H9 (cell line): ENCODE measurements at regions not wholly inside any gene's neighbourhood (a gene's known extent, or its start where the extent isn't known, plus 50 kb on each side); places are given as distances from the start of the nearest gene placed in this dataset.
"Not testable (repeated sequence)": the region's sequence is repeated elsewhere in the genome, so short reads cannot be mapped to it uniquely, and the experiment has no call there.

Source experiments
- DNase-seq: peaks from one replicate; pipeline ENCODE4 v3.0.0-alpha.2; 2017
- H2AFZ ChIP-seq: one replicate; pipeline ENCODE4 v1.6.1; 2013; ENCODE audit warnings: mild to moderate bottlenecking, low read length, control low read depth, moderate library complexity
- H2AK5ac ChIP-seq: 2 replicates; pipeline ENCODE4 v1.6.1; 2013; ENCODE audit warnings: low read length, control low read depth, mixed read lengths; ENCODE audit not compliant: insufficient read length
- H2BK120ac ChIP-seq: one replicate; pipeline ENCODE4 v1.6.1; 2013; ENCODE audit warnings: low read depth, mild to moderate bottlenecking, low read length, control low read depth, inconsistent platforms; ENCODE audit not compliant: poor library complexity, severe bottlenecking
- H2BK12ac ChIP-seq: 2 replicates; pipeline ENCODE4 v1.6.1; 2013; ENCODE audit warnings: low read length, control low read depth, mixed read lengths, low read depth; ENCODE audit not compliant: insufficient read length
- H2BK15ac ChIP-seq: 2 replicates; pipeline ENCODE4 v1.6.1; 2013; ENCODE audit warnings: low read depth, low read length, control low read depth
- H2BK20ac ChIP-seq: one replicate; pipeline ENCODE4 v1.6.1; 2013; ENCODE audit warnings: low read depth, mild to moderate bottlenecking, low read length, control low read depth, inconsistent platforms; ENCODE audit not compliant: poor library complexity, severe bottlenecking
- H2BK5ac ChIP-seq: 2 replicates; pipeline ENCODE4 v1.6.1; 2013; ENCODE audit warnings: low read length, control low read depth, mixed read lengths; ENCODE audit not compliant: insufficient read length
- H3K14ac ChIP-seq: 2 replicates; pipeline ENCODE4 v1.6.1; 2013; ENCODE audit warnings: low read length, control low read depth; ENCODE audit not compliant: insufficient read depth
- H3K18ac ChIP-seq: 2 replicates; pipeline ENCODE4 v1.6.1; 2013; ENCODE audit warnings: low read depth, mild to moderate bottlenecking, mixed read lengths, low read length, control low read depth; ENCODE audit not compliant: insufficient read length
- H3K23ac ChIP-seq: 2 replicates; pipeline ENCODE4 v1.6.1; 2013; ENCODE audit warnings: low read length, control low read depth, mixed read lengths, low read depth; ENCODE audit not compliant: insufficient read length
- H3K23me2 ChIP-seq: 2 replicates; pipeline ENCODE4 v1.6.1; 2013; ENCODE audit warnings: low read depth, mild to moderate bottlenecking, mixed read lengths, low read length, control low read depth; ENCODE audit not compliant: insufficient read length, poor library complexity, severe bottlenecking
- H3K27ac ChIP-seq: 2 replicates; pipeline ENCODE4 v1.5.1; 2013; ENCODE audit warnings: low read length, control low read depth, mixed read lengths, low read depth; ENCODE audit not compliant: insufficient read length
- H3K27me3 ChIP-seq: 2 replicates; pipeline ENCODE4 v1.6.1; 2013; ENCODE audit warnings: low read length, control low read depth, inconsistent platforms; ENCODE audit not compliant: insufficient read depth
- H3K4ac ChIP-seq: 2 replicates; pipeline ENCODE4 v1.6.1; 2013; ENCODE audit warnings: low read depth, mild to moderate bottlenecking, control low read depth, inconsistent platforms, low read length, moderate library complexity
- H3K4me1 ChIP-seq: 2 replicates; pipeline ENCODE4 v1.6.1; 2013; ENCODE audit warnings: low read length, control low read depth, inconsistent platforms; ENCODE audit not compliant: insufficient read depth
- H3K4me2 ChIP-seq: 2 replicates; pipeline ENCODE4 v1.6.1; 2013; ENCODE audit warnings: low read length, control low read depth, mixed read lengths; ENCODE audit not compliant: insufficient read length, insufficient read depth
- H3K56ac ChIP-seq: 2 replicates; pipeline ENCODE4 v1.6.1; 2013; ENCODE audit warnings: low read depth, mild to moderate bottlenecking, mixed read lengths, low read length, control low read depth; ENCODE audit not compliant: insufficient read length
- H3K79me1 ChIP-seq: 2 replicates; pipeline ENCODE4 v1.6.1; 2013; ENCODE audit warnings: low read depth, mild to moderate bottlenecking, moderate library complexity, low read length, control low read depth, inconsistent platforms; ENCODE audit not compliant: insufficient read depth, poor library complexity, severe bottlenecking
- H3K79me2 ChIP-seq: 2 replicates; pipeline ENCODE4 v1.6.1; 2013; ENCODE audit warnings: low read length, control low read depth, inconsistent platforms; ENCODE audit not compliant: insufficient read depth
- H3K9ac ChIP-seq: 2 replicates; pipeline ENCODE4 v1.6.1; 2013; ENCODE audit warnings: low read length, control low read depth, mixed read lengths; ENCODE audit not compliant: insufficient read length; ENCODE audit errors: extremely low read depth
- H3K9me3 ChIP-seq: one replicate; pipeline ENCODE4 v1.6.1; 2013; ENCODE audit warnings: low read depth, low read length, inconsistent platforms; ENCODE audit not compliant: control insufficient read depth
- H3T11ph ChIP-seq: one replicate; pipeline ENCODE4 v1.6.1; 2013; ENCODE audit warnings: mild to moderate bottlenecking, low read length, control low read depth, inconsistent platforms
- H4K20me1 ChIP-seq: one replicate; pipeline ENCODE4 v1.6.1; 2013; ENCODE audit not compliant: control insufficient read depth, insufficient read length, insufficient read depth
- H4K5ac ChIP-seq: 2 replicates; pipeline ENCODE4 v1.6.1; 2013; ENCODE audit warnings: low read depth, mild to moderate bottlenecking, mixed read lengths, low read length, control low read depth; ENCODE audit not compliant: insufficient read length
- H4K8ac ChIP-seq: replicated peaks from 2 replicates; pipeline ENCODE4 v1.6.1; 2013; ENCODE audit warnings: low read length, control low read depth, mixed read lengths, low read depth; ENCODE audit not compliant: insufficient read length
- H4K91ac ChIP-seq: 2 replicates; pipeline ENCODE4 v1.6.1; 2013; ENCODE audit warnings: low read depth, mild to moderate bottlenecking, moderate library complexity, mixed read lengths, low read length, control low read depth; ENCODE audit not compliant: insufficient read length
- H3K27ac Mint-ChIP-seq, 3 experiments: 2 replicates in 2 of 3; 3 replicates in 1 of 3; pipeline ENCODE4 v1.8.0; 2020 to 2021; ENCODE audit warnings: mixed read lengths in 3 of 3, mild to moderate bottlenecking in 1 of 3, moderate library complexity in 1 of 3
- H3K27me3 Mint-ChIP-seq: 2 replicates; pipeline ENCODE4 v1.8.0; 2021; ENCODE audit warnings: low read depth, mild to moderate bottlenecking, moderate library complexity, mixed read lengths
- H3K36me3 Mint-ChIP-seq, 3 experiments: 2 replicates in 2 of 3; 3 replicates in 1 of 3; pipeline ENCODE4 v1.8.0; 2020 to 2021; ENCODE audit warnings: low read depth in 3 of 3, mixed read lengths in 3 of 3; ENCODE audit not compliant: insufficient read depth in 1 of 3
- H3K4me1 Mint-ChIP-seq, 2 experiments: 2 replicates each; pipeline ENCODE4 v1.8.0; 2020; ENCODE audit warnings: mixed read lengths in 2 of 2
- H3K4me3 Mint-ChIP-seq, 2 experiments: 2 replicates in 1 of 2; 3 replicates in 1 of 2; pipeline ENCODE4 v1.8.0; 2020 to 2021; ENCODE audit warnings: mild to moderate bottlenecking in 2 of 2, mixed read lengths in 2 of 2, moderate library complexity in 1 of 2
- H3K9me3 Mint-ChIP-seq, 2 experiments: 2 replicates in 1 of 2; 3 replicates in 1 of 2; pipeline ENCODE4 v1.8.0; 2020; ENCODE audit warnings: mild to moderate bottlenecking in 2 of 2, mixed read lengths in 2 of 2, moderate library complexity in 1 of 2
- WGBS: extraction: QIAGEN DNeasy Blood & Tissue Kit; methylation state at CpG from one replicate; pipeline ENCODE4 v1.1.7; 2013; ENCODE audit warnings: missing lambda C conversion rate, low lambda C conversion rate, mixed read lengths; ENCODE audit not compliant: insufficient read length; ENCODE audit errors: extremely low coverage; 5-methylcytosine and 5-hydroxymethylcytosine counted together

GRCh38 chr3:4216974-4217373 lies 86.2 kb upstream of the SETMAR start:
- H4K91ac ChIP-seq, H3K18ac ChIP-seq, H3K23ac ChIP-seq, H3K27ac Mint-ChIP-seq, H4K5ac ChIP-seq, H3T11ph ChIP-seq, H3K23me2 ChIP-seq, H3K14ac ChIP-seq, H3K36me3 Mint-ChIP-seq, H3K4me1 Mint-ChIP-seq, H2BK20ac ChIP-seq, H4K8ac ChIP-seq, H4K20me1 ChIP-seq, DNase-seq, H2BK5ac ChIP-seq, H3K27me3 Mint-ChIP-seq, H3K27ac ChIP-seq, H3K27me3 ChIP-seq, H2BK12ac ChIP-seq, H2BK120ac ChIP-seq, H2AK5ac ChIP-seq, H3K4ac ChIP-seq, H2BK15ac ChIP-seq, H3K9ac ChIP-seq, H3K79me1 ChIP-seq, H3K9me3 ChIP-seq, H3K4me3 Mint-ChIP-seq, H3K79me2 ChIP-seq, H2AFZ ChIP-seq, H3K4me1 ChIP-seq, H3K4me2 ChIP-seq, H3K56ac ChIP-seq: not testable (repeated sequence)
- peaks cover 15 to 30% of the 10 kb centered on the region in 2 experiments for H3K9me3 Mint-ChIP-seq
- no CpG with 5 or more reads among the region's 2 CpGs for WGBS
